Prostate gland (tissue), 2 donors: ENCODE measurements at regions not wholly inside any gene's neighbourhood (a gene's known extent, or its start where the extent isn't known, plus 50 kb on each side); places are given as distances from the start of the nearest gene placed in this dataset.

Experiments used
- DNase-seq: peaks from one replicate; pipeline ENCODE4 v3.0.0-alpha.2; 2019; ENCODE audit warnings: low spot score
- H3K27ac ChIP-seq, 2 donors: fragments of 200-600 bp; sonication (generic); 2 replicates each; pipeline ENCODE4 v1.5.1; 2017 to 2019
- H3K27me3 ChIP-seq: fragments of 200-600 bp; sonication (generic); replicated peaks from 2 replicates; pipeline ENCODE4 v1.5.1; 2019; ENCODE audit not compliant: insufficient read depth
- H3K36me3 ChIP-seq, 2 donors: fragments of 200-600 bp; sonication (generic); 1 replicate in 1 of 2; 2 replicates in 1 of 2; pipeline versions ENCODE4 v1.5.1 to v1.8.1; 2017 to 2019
- H3K4me1 ChIP-seq: fragments of 200-600 bp; sonication (generic); replicated peaks from 2 replicates; pipeline ENCODE4 v1.5.1; 2019
- H3K4me3 ChIP-seq, 2 donors: fragments of 200-600 bp; sonication (generic); 2 replicates each; pipeline ENCODE4 v1.5.1; 2017 to 2019
- H3K9me3 ChIP-seq: fragments of 200-600 bp; sonication (generic); 2 replicates; pipeline ENCODE4 v1.5.1; 2017
- CTCF ChIP-seq, 4 experiments: fragments of 200-600 bp in 2 of 4; fragments of 450-650 bp in 2 of 4; sonication (generic) in 2 of 4; IDR thresholded peaks; 1 replicate in 3 of 4; 2 replicates in 1 of 4; pipeline ENCODE4 v1.5.1; 2016 to 2019; ENCODE audit warnings: antibody characterized with exemption in 4 of 4, mild to moderate bottlenecking in 2 of 4, moderate library complexity in 2 of 4
- POLR2A ChIP-seq: fragments of 450-650 bp; IDR thresholded peaks from one replicate; pipeline ENCODE4 v1.6.1; 2016; ENCODE audit warnings: antibody characterized with exemption, mild to moderate bottlenecking
- POLR2AphosphoS5 ChIP-seq: sonication (generic); formaldehyde crosslinking; IDR thresholded peaks from one replicate; pipeline ENCODE4 v1.6.1; 2017; ENCODE audit warnings: antibody characterized with exemption
- WGBS: methylation state at CpG from one replicate; pipeline ENCODE4 v1.1.5; 2018; 5-methylcytosine and 5-hydroxymethylcytosine counted together
- intact Hi-C: fragments of 100-400 bp; cut with DNase I; formaldehyde crosslinking; loops from one replicate; pipeline ENCODE4 v1.14.2; 2022

GRCh38 chrX:3169421-3169820 is 128.2 kb downstream of the ARSF start:
- H3K4me3 ChIP-seq: no peak overlapping the region
- no peak overlapping the region for H3K27ac ChIP-seq
- no peaks in the 10 kb centered on the region for H3K36me3 ChIP-seq
- TF ChIP-seq CTCF (IDR thresholded peaks at IDR 0.05): no peak
- no peak for TF ChIP-seq POLR2AphosphoS5
- TF ChIP-seq POLR2A: no peak
- H3K9me3 ChIP-seq: no peaks in the 10 kb centered on the region
- intact Hi-C loops: no loop called here
- no peaks in the 10 kb centered on the region for H3K4me1 ChIP-seq
- no peak for DNase-seq
- no peaks in the 10 kb centered on the region for H3K27me3 ChIP-seq
- 91% methylated on average over 4 of the region's 4 CpGs for WGBS

GRCh38 chrX:3167771-3168170 is 126.5 kb downstream of the ARSF start:
- no peak for TF ChIP-seq CTCF (IDR thresholded peaks at IDR 0.05)
- no peak for TF ChIP-seq POLR2AphosphoS5
- TF ChIP-seq POLR2A: no peak
- 94% methylated on average over 4 of the region's 4 CpGs for WGBS
- no peaks in the 10 kb centered on the region for H3K9me3 ChIP-seq
- no peaks in the 10 kb centered on the region for H3K27me3 ChIP-seq
- H3K27ac ChIP-seq: no peak overlapping the region
- intact Hi-C loops: no loop called here
- no peaks in the 10 kb centered on the region for H3K4me1 ChIP-seq
- no peak for DNase-seq
- no peaks in the 10 kb centered on the region for H3K36me3 ChIP-seq
- no peak overlapping the region for H3K4me3 ChIP-seq

- H3K4me1 ChIP-seq: no peaks in the 10 kb centered on the region
- H3K36me3 ChIP-seq: no peaks in the 10 kb centered on the region
- intact Hi-C loops: no loop called here
- H3K27ac ChIP-seq: no peak overlapping the region
- no peaks in the 10 kb centered on the region for H3K9me3 ChIP-seq
- DNase-seq: no peak
- 58% methylated on average over 11 of the region's 11 CpGs for WGBS
- TF ChIP-seq CTCF (IDR thresholded peaks at IDR 0.05) (no peak), POLR2A (no peak), POLR2AphosphoS5 (no peak)
- H3K27me3 ChIP-seq: no peaks in the 10 kb centered on the region
- H3K4me3 ChIP-seq: no peak overlapping the region
These were observed 125.6 kb downstream of the ARSF start for GRCh38 chrX:3166670-3167455.

- Histone ChIP-seq H3K4me1 (no peaks in the 10 kb centered on the region), H3K36me3 (no peaks in the 10 kb centered on the region), H3K27me3 (no peaks in the 10 kb centered on the region), H3K4me3 (no peak overlapping the region), H3K27ac (no peak overlapping the region), H3K9me3 (no peaks in the 10 kb centered on the region)
- WGBS: 76% methylated on average over 5 of the region's 5 CpGs
- intact Hi-C loops: no loop called here
- TF ChIP-seq POLR2A (no peak), POLR2AphosphoS5 (no peak), CTCF (IDR thresholded peaks at IDR 0.05) (no peak)
- DNase-seq: no peak
These were observed 124.5 kb downstream of the ARSF start for GRCh38 chrX:3165808-3166207.
